Brain microvascular endothelial cell (primary cell): ENCODE measurements at regions not wholly inside any gene's neighbourhood (a gene's known extent, or its start where the extent isn't known, plus 50 kb on each side); places are given as distances from the start of the nearest gene placed in this dataset.
A peak's percentile ranks its signal among the peaks of the same experiment; 100 is the strongest.

Experiments
- DNase-seq: peaks from one replicate; pipeline ENCODE4 v3.0.0-alpha.2; 2020
- H3K27ac ChIP-seq: fragments of 250-450 bp; sonication (Bioruptor Pico); 2 replicates; pipeline ENCODE4 v1.5.1; 2020; ENCODE audit warnings: mild to moderate bottlenecking, moderate library complexity
- H3K27me3 ChIP-seq: fragments of 250-450 bp; sonication (Bioruptor Pico); replicated peaks from 2 replicates; pipeline ENCODE4 v1.5.1; 2020; ENCODE audit warnings: mild to moderate bottlenecking
- H3K36me3 ChIP-seq: fragments of 250-450 bp; sonication (Bioruptor Pico); replicated peaks from 2 replicates; pipeline ENCODE4 v1.5.1; 2020; ENCODE audit warnings: mild to moderate bottlenecking
- H3K4me3 ChIP-seq: 2 replicates; pipeline ENCODE4 v1.5.1; 2011; ENCODE audit warnings: low read depth, mild to moderate bottlenecking, control low read depth, low read length, moderate library complexity
- in situ Hi-C: cut with HindIII; loops from 2 replicates; pipeline ENCODE4 v1.10.0; 2017; ENCODE audit warnings: low sequenced_read_pairs, low pct_ligation_motif_present
- TF ChIP-seq, protein P1 (sequence below): IDR thresholded peaks from 2 replicates; pipeline ENCODE4 v1.5.1; 2011; ENCODE audit warnings: low read depth, mild to moderate bottlenecking, moderate library complexity, low read length, control low read depth, inconsistent platforms; ENCODE audit errors: missing control alignments

DNA sequence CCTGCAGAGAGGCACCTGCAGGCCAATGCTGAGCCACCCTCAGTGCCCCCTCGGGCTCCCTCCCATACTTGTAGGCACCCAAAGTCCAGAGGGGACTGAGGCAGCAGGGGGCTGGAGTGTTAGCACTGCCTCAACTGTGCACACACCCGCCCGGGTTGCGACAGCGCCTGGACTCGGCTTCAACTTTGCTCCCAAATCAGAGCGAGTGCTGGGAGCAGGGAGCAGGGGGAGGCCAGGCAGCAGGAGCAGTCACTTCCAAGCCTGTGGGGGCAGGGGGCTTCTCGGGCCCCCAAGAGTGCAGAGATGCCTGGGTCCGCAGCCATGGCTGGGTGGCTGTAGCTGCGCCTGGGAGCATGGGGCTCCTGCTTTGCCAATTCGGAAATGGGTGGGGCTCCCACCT is 79.5 kb downstream of the DISP1 start:
- TF ChIP-seq, protein P1, sequence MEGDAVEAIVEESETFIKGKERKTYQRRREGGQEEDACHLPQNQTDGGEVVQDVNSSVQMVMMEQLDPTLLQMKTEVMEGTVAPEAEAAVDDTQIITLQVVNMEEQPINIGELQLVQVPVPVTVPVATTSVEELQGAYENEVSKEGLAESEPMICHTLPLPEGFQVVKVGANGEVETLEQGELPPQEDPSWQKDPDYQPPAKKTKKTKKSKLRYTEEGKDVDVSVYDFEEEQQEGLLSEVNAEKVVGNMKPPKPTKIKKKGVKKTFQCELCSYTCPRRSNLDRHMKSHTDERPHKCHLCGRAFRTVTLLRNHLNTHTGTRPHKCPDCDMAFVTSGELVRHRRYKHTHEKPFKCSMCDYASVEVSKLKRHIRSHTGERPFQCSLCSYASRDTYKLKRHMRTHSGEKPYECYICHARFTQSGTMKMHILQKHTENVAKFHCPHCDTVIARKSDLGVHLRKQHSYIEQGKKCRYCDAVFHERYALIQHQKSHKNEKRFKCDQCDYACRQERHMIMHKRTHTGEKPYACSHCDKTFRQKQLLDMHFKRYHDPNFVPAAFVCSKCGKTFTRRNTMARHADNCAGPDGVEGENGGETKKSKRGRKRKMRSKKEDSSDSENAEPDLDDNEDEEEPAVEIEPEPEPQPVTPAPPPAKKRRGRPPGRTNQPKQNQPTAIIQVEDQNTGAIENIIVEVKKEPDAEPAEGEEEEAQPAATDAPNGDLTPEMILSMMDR, result no peak

DNA sequence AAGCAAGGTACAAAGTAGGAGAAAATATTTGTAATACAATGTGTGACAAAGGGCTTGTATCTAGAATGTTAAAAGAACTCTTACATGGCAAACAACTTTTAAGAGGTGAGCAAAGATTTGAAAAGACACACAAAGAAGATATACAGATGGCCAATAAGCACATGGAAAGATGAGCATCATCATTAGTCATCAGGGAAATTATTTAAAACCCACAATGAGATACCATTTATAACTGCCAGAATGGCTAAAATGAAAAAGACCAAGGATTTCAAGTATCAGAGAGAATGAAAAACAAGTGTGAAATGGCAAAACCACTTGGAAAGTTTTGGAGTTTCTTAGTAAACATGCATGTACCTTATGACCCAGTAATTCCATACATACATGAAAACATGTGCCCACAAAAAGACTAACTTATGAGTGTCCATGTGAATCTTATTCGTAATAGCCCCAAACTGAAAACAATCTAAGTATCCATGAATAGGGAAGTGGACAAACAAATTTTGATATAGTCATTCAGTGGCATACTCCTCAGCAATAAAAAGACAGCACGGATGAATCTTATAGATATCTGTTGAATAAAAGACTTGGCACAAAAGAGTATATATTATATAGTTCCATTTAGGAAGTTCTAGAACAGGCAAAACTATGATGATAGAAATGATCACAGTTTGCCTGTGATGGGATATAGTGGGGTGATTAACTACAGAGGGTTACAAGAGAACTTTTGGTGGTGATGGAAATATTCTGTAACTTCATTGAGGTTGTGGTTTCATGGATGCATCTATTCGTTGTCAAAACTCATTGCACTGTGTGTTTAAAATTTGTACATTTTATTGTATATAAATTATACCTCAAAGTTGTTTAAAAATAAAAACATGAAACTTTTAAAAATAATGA is 82.0 kb downstream of the DISP1 start:
- DNase-seq, result no peak
- Histone ChIP-seq H3K27ac (peak overlapping the region; percentile 74), H3K4me3 (no peak overlapping the region)

More for the DNA sequence above, 79.5 kb downstream of the DISP1 start:
- in situ Hi-C loops, result no loop called here
- H3K27ac ChIP-seq, result no peak overlapping the region
- no peaks in the 10 kb centered on the region for H3K36me3 ChIP-seq
- DNase-seq, result no peak
- no peaks in the 10 kb centered on the region for H3K27me3 ChIP-seq
- H3K4me3 ChIP-seq, result no peak overlapping the region

DNA sequence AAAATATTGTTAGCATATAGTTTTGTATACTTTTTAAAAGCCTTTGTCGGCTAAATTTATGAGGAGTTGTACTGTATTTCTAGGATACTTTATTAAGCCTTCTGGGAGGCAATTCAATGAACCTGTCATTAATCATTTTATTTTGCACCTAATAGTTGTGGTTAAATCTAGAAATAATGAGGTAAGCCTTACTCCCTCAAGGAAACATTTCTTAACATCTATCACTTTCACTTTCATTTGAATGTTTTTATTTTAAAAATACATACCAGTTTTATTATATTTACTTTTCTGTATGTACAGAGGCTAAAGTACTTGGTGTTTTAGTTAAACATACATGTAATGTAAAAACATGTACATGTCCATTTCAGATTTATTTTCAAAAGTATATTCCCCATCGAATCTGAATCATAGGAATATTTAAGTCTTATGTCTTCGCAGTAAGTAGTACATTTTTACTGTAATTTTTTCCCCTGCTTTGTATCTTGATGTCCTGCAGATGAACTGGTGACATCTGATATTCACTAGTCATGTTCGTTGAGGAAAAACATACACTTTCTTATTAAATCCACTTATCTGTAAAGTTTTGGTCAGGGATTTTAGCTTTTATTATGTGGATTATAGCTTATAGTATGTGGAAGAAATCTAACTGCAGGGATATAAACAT is 82.8 kb downstream of the DISP1 start:
- H3K36me3 ChIP-seq, result no peaks in the 10 kb centered on the region
- in situ Hi-C loops, result no loop called here
- peak overlapping the region; percentile 13 for H3K4me3 ChIP-seq
- no peak for DNase-seq
- H3K27me3 ChIP-seq, result no peaks in the 10 kb centered on the region
- TF ChIP-seq, protein P1, result no peak
- H3K27ac ChIP-seq, result peak overlapping the region; percentile 74

More for the DNA sequence above, 82.0 kb downstream of the DISP1 start:
- TF ChIP-seq, protein P1, result no peak
- Histone ChIP-seq H3K36me3 (no peaks in the 10 kb centered on the region), H3K27me3 (no peaks in the 10 kb centered on the region)
- in situ Hi-C loops, result no loop called here

DNA sequence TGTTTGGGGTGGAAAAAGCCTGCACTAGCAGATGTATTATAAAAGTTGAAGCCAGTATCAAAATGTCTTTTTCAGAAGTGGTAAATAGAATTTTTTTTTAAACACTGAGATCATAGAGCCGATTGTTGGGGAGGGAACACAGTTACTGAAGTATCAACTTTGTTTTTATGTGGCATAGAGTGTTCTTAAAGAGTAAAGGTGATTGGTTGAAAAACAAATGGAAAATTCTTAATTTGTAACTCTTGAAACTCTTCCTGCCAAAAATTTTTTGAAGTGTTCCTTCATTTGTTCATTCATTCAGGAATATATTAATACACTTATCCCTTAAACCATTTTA is 83.3 kb downstream of the DISP1 start:
- in situ Hi-C loops, result no loop called here
- H3K4me3 ChIP-seq, result no peak overlapping the region
- no peak for DNase-seq
- peak overlapping the region; percentile 74 for H3K27ac ChIP-seq
- H3K36me3 ChIP-seq, result no peaks in the 10 kb centered on the region
- TF ChIP-seq, protein P1, result no peak
- no peaks in the 10 kb centered on the region for H3K27me3 ChIP-seq

DNA sequence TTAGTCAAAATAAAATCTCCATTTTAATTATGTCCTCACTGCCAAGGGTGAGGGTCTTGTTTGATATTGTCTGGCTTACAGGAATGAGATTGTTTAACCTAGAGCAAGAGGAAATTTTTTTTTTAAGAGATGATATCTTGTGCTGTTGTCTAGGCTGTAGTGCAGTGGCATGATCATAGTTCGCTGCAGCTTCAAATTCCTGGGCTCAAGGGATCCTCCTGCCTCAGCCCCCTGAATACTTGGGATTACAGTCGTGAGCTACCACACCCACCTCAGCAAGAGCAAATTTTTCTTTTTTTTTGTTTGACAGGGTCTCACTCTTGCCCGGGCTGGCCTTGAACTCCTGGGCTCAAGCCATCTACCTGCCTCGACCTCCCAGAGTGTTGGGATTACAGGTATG is 84.6 kb downstream of the DISP1 start:
- TF ChIP-seq, protein P1, result no peak
- no peak overlapping the region for H3K27ac ChIP-seq
- no peak for DNase-seq
- in situ Hi-C loops, result no loop called here
- H3K36me3 ChIP-seq, result no peaks in the 10 kb centered on the region
- no peak overlapping the region for H3K4me3 ChIP-seq
- H3K27me3 ChIP-seq, result no peaks in the 10 kb centered on the region
